Heart right ventricle (tissue), 16 donors: ENCODE measurements at regions not wholly inside any gene's neighbourhood (a gene's known extent, or its start where the extent isn't known, plus 50 kb on each side); places are given as distances from the start of the nearest gene placed in this dataset.

Source experiments
- ATAC-seq, 8 donors: fragments of 200-7000 bp; cut with Tn5 transposase; one replicate each; pipeline ENCODE4 v1.9.1; 2020; ENCODE audit warnings: mild to moderate bottlenecking in 8 of 8, moderate library complexity in 8 of 8, moderate number of reproducible peaks in 1 of 8
- DNase-seq, 2 donors: peaks; one replicate each; pipeline ENCODE4 v3.0.0-alpha.2; 2020
- H3K27ac ChIP-seq, 10 donors: fragments of 200-600 bp; sonication (generic) in 2 of 10; one replicate each; pipeline versions ENCODE4 v1.5.0 to v1.8.0; 2020 to 2022; ENCODE audit warnings: mild to moderate bottlenecking in 3 of 10
- H3K27me3 ChIP-seq, 7 donors: fragments of 200-600 bp; one replicate each; pipeline ENCODE4 v1.8.0; 2021 to 2022; ENCODE audit warnings: mild to moderate bottlenecking in 2 of 7
- H3K36me3 ChIP-seq, 9 donors: fragments of 200-600 bp; sonication (generic) in 1 of 9; one replicate each; pipeline versions ENCODE4 v1.5.0 to v1.8.0; 2020 to 2022; ENCODE audit warnings: mild to moderate bottlenecking in 2 of 9
- H3K4me1 ChIP-seq, 9 donors: fragments of 200-600 bp; sonication (generic) in 1 of 9; one replicate each; pipeline versions ENCODE4 v1.5.0 to v1.8.0; 2020 to 2022; ENCODE audit warnings: mild to moderate bottlenecking in 4 of 9
- H3K4me3 ChIP-seq, 10 donors: fragments of 200-600 bp; sonication (generic) in 2 of 10; one replicate each; pipeline versions ENCODE4 v1.5.0 to v1.8.0; 2020 to 2022; ENCODE audit warnings: mild to moderate bottlenecking in 7 of 10, moderate library complexity in 2 of 10
- H3K9me3 ChIP-seq, 11 donors: fragments of 200-600 bp in 10 of 11; sonication (generic) in 2 of 11; one replicate each; pipeline versions ENCODE4 v1.5.0 to v1.8.0; 2013 to 2022; ENCODE audit warnings: mild to moderate bottlenecking in 2 of 11, control low read depth in 1 of 11, moderate library complexity in 1 of 11
- WGBS, 2 donors: extraction: QIAGEN DNeasy Blood & Tissue Kit; methylation state at CpG; one replicate each; pipeline ENCODE4 v1.1.7; 2013; ENCODE audit warnings: inconsistent platforms in 1 of 2; 5-methylcytosine and 5-hydroxymethylcytosine counted together
- intact Hi-C, 10 donors: fragments of 100-400 bp; cut with DNase I; formaldehyde crosslinking; loops; one replicate each; pipeline versions ENCODE4 v1.11.1 to v1.14.2; 2022
- TF ChIP-seq, protein P1 (sequence below), 9 donors: fragments of 200-600 bp; sonication (generic) in 2 of 9; IDR thresholded peaks; one replicate each; pipeline versions ENCODE4 v1.5.0 to v1.8.0; 2021 to 2022; ENCODE audit warnings: antibody characterized with exemption in 9 of 9, mild to moderate bottlenecking in 5 of 9, moderate library complexity in 1 of 9
- donor health status: Arrhythmogenic right ventricular cardiomyopathy.
- donor health status: ischemic (EF 13 %, LVEDD 7.1; RV severe dilation, severe dysfunction).
- donor health status: healthy with polysubstance abuse.
- donor health status: DM: no; HTN: yes; CAD: no.
- donor health status: DM: no; HTN: no; CAD: no.
- donor health status: ischemic (EF 25% LVEDD 6.9; RV normal size, moderate dysfunction).
- donor health status: ischemic (EF 25% LVEDD 5.7; RV mildly dilated, moderate dysfunction).
- donor health status: healthy.
- donor health status: DM: yes; HTN: yes; CAD: no.
- donor health status: Ischemic cardiomyopathy.
- donor health status: ischemic (EF 35%, LVEDD 5.7; RV mildly dilated, moderate dysfunction).
- donor health status: nonischemic (EF 11% LVEDD 7.7; RV severe dilation, severe dysfunction).
- donor health status: DM: yes; HTN: yes; CAD: no.
- donor health status: PGD.
- donor health status: ischemic (EF 29% LVEDD 5.4; RV normal size, mild dysfunction).
- donor health status: nonischemic (EF 23%, LVEDD 6.1; RV moderate dilation, normal function).

- ATAC-seq (no peak), DNase-seq (no peak)
- H3K9me3 ChIP-seq: no peaks in the 10 kb centered on the region
- TF ChIP-seq, protein P1, sequence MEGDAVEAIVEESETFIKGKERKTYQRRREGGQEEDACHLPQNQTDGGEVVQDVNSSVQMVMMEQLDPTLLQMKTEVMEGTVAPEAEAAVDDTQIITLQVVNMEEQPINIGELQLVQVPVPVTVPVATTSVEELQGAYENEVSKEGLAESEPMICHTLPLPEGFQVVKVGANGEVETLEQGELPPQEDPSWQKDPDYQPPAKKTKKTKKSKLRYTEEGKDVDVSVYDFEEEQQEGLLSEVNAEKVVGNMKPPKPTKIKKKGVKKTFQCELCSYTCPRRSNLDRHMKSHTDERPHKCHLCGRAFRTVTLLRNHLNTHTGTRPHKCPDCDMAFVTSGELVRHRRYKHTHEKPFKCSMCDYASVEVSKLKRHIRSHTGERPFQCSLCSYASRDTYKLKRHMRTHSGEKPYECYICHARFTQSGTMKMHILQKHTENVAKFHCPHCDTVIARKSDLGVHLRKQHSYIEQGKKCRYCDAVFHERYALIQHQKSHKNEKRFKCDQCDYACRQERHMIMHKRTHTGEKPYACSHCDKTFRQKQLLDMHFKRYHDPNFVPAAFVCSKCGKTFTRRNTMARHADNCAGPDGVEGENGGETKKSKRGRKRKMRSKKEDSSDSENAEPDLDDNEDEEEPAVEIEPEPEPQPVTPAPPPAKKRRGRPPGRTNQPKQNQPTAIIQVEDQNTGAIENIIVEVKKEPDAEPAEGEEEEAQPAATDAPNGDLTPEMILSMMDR (IDR thresholded peaks at IDR 0.05): no peak
- intact Hi-C loops: loop anchor here in 1 of 10 donors (10.0 kb wide), 1 partner anchor 58 kb away; no protein-coding TSS in a partner anchor
- no peaks in the 10 kb centered on the region for H3K36me3 ChIP-seq
- H3K27me3 ChIP-seq: no peaks in the 10 kb centered on the region
- H3K4me1 ChIP-seq: peaks cover 0 to 12% (median 0%) of the 10 kb centered on the region in 9 donors
- no peak overlapping the region for H3K27ac ChIP-seq
- no peak overlapping the region for H3K4me3 ChIP-seq
- 76 to 81% methylated on average over 4 of the region's 4 CpGs for WGBS, 2 donors
Measured at GRCh38 chr18:35777039-35777438, 195.4 kb upstream of the RMP24 start.

- TF ChIP-seq, protein P1 (IDR thresholded peaks at IDR 0.05): no peak
- Histone ChIP-seq H3K27me3 (no peaks in the 10 kb centered on the region), H3K9me3 (no peaks in the 10 kb centered on the region), H3K27ac (no peak overlapping the region), H3K4me1 (peaks cover 0 to 12% (median 0%) of the 10 kb centered on the region in 9 donors), H3K4me3 (no peak overlapping the region), H3K36me3 (no peaks in the 10 kb centered on the region)
- ATAC-seq (peak in 2 of 8 donors; percentile 29 to 81), DNase-seq (peak in 1 of 2 donors; percentile 8)
- WGBS, 2 donors: 47 to 48% methylated on average over 4 of the region's 4 CpGs
- intact Hi-C loops: loop anchor here in 1 of 10 donors (10.0 kb wide), 1 partner anchor 56 kb away; no protein-coding TSS in a partner anchor
Measured at GRCh38 chr18:35778850-35779627, 193.4 kb upstream of the RMP24 start.

DNA sequence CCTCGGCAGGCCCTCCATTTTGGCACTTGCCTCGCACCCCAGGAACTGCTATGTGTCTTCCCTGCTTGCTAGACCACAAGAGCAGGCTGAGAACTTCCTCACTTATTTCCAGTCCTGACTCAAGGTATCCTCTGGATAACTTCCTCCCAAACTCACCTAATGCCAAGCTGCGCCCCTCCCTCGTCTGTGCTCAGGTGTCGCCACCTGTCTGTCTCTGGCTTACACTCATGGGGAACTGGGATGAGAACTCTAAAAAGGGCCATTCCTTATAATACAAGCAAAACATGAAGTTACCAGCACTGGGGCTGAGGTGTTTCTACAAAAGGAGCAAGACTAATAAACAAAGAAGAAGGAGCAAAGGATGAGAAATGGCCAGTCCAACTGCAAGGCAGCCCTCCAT is 191.5 kb upstream of the RMP24 start:
- Histone ChIP-seq H3K27ac (no peak overlapping the region), H3K4me3 (no peak overlapping the region), H3K36me3 (no peaks in the 10 kb centered on the region), H3K27me3 (no peaks in the 10 kb centered on the region), H3K4me1 (peaks cover 0 to 11% (median 0%) of the 10 kb centered on the region in 9 donors), H3K9me3 (no peaks in the 10 kb centered on the region)
- no peak for ATAC-seq
- DNase-seq: no peak
- intact Hi-C loops: no loop called here
- WGBS, 2 donors: 76 to 87% methylated on average over 5 of the region's 5 CpGs
- TF ChIP-seq, protein P1 (IDR thresholded peaks at IDR 0.05): no peak

- ATAC-seq: no peak
- 82 to 87% methylated on average over 3 of the region's 3 CpGs for WGBS, 2 donors
- TF ChIP-seq, protein P1 (IDR thresholded peaks at IDR 0.05): no peak
Measured at GRCh38 chr18:35782926-35783325, 189.6 kb upstream of the RMP24 start.

More at GRCh38 chr18:35782926-35783325, 189.6 kb upstream of the RMP24 start:
- no peaks in the 10 kb centered on the region for H3K27me3 ChIP-seq
- H3K27ac ChIP-seq: no peak overlapping the region
- no peak overlapping the region for H3K4me3 ChIP-seq
- no peak for DNase-seq
- H3K36me3 ChIP-seq: no peaks in the 10 kb centered on the region
- H3K9me3 ChIP-seq: no peaks in the 10 kb centered on the region
- H3K4me1 ChIP-seq: no peaks in the 10 kb centered on the region
- intact Hi-C loops: no loop called here
